ENCODE measurements at regions not wholly inside any gene's neighbourhood (a gene's known extent, or its start where the extent isn't known, plus 50 kb on each side); places are given as distances from the start of the nearest gene placed in this dataset.
"Not testable (repeated sequence)": the region's sequence is repeated elsewhere in the genome, so short reads cannot be mapped to it uniquely, and the experiment has no call there.

DNA sequence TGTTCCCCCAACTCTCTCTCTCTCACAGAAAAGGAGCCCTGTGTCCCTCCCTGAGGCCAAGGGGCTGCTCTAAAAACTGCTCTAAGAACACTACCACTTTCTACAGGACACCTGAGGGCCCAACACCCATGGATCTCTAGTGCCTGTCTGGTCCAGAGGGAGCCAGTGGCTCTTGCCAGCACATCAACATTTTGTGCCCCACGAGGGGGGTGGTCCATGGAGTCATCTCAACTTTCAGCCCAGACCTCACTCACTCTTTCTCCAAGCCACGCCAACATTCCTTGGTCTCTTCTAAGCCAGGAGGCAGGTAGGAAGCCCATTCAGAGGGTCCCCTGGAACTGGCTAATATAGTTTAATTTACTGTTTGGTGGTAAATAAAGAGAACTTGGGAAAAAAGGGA, 469.0 kb upstream of the ZNG1F start:
- TF ChIP-seq POLR2A (IDR thresholded peaks at IDR 0.05; ENCODE audit: borderline replicate concordance, extremely low read depth, insufficient read depth, insufficient read length); CTCF (IDR thresholded peaks at IDR 0.05 in 2 of 3, conservative IDR thresholded peaks at IDR 0.05 in 1 of 3; ENCODE audit: borderline replicate concordance in 1 of 3, insufficient read depth in 1 of 3, low read depth in 2 of 3, low read length in 2 of 3); EZH2 (IDR thresholded peaks at IDR 0.05); SIN3A (IDR thresholded peaks at IDR 0.05; ENCODE audit: low read depth); TCF7L2 (IDR thresholded peaks at IDR 0.05; ENCODE audit: borderline replicate concordance, extremely low read depth, insufficient read depth, insufficient read length); RAD21 (IDR thresholded peaks at IDR 0.05; ENCODE audit: low read depth): not testable (repeated sequence)

All from HCT116 (cell line).